Stimulated activated CD4-positive, alpha-beta T cell treated with anti-CD3 and anti-CD28 coated beads, Interleukin-12 subunit alpha, Interleukin-12 subunit beta, amount 100 ng/mL, for 48 hours (primary cell): ENCODE measurements at regions not wholly inside any gene's neighbourhood (a gene's known extent, or its start where the extent isn't known, plus 50 kb on each side); places are given as distances from the start of the nearest gene placed in this dataset.

Experiments
- DNase-seq, 3 donors: peaks; one replicate each; pipeline ENCODE4 v3.0.0-alpha.2; 2020; ENCODE audit warnings: low read depth in 2 of 3, low spot score in 1 of 3

- DNase-seq = no peak
Observed at GRCh38 chr2:153106802-153107477, 371.6 kb downstream of the RPRM start.

- DNase-seq = no peak
Observed at GRCh38 chr2:153105829-153106578, 372.6 kb downstream of the RPRM start.

GRCh38 chr2:153101187-153101586 lies 377.4 kb downstream of the RPRM start:
- DNase-seq = no peak

GRCh38 chr2:153100151-153100550 lies 378.4 kb downstream of the RPRM start:
- no peak for DNase-seq

- no peak for DNase-seq
Observed at GRCh38 chr2:153098073-153098472, 379.7 kb downstream of the ARL6IP6 start.

- no peak for DNase-seq
Observed at GRCh38 chr2:153096272-153096671, 377.9 kb downstream of the ARL6IP6 start.

- no peak for DNase-seq
Observed at GRCh38 chr2:153091344-153091743, 372.9 kb downstream of the ARL6IP6 start.

- DNase-seq = no peak
Observed at GRCh38 chr2:153079315-153079714, 360.9 kb downstream of the ARL6IP6 start.

- DNase-seq = no peak
Observed at GRCh38 chr2:153077311-153077710, 358.9 kb downstream of the ARL6IP6 start.

GRCh38 chr2:153074207-153074606 lies 355.8 kb downstream of the ARL6IP6 start:
- DNase-seq = no peak

- no peak for DNase-seq
Observed at GRCh38 chr2:153072813-153073212, 354.4 kb downstream of the ARL6IP6 start.

- no peak for DNase-seq
Observed at GRCh38 chr2:153072077-153072476, 353.7 kb downstream of the ARL6IP6 start.

GRCh38 chr2:153071090-153071489 lies 352.7 kb downstream of the ARL6IP6 start:
- DNase-seq = no peak

- DNase-seq = no peak
Observed at GRCh38 chr2:153068915-153069314, 350.5 kb downstream of the ARL6IP6 start.

GRCh38 chr2:153068052-153068451 lies 349.6 kb downstream of the ARL6IP6 start:
- DNase-seq = no peak

GRCh38 chr2:153059338-153060052 lies 341.1 kb downstream of the ARL6IP6 start:
- DNase-seq = no peak

GRCh38 chr2:153057743-153058142 lies 339.3 kb downstream of the ARL6IP6 start:
- DNase-seq = no peak

GRCh38 chr2:153055182-153055581 lies 336.8 kb downstream of the ARL6IP6 start:
- DNase-seq = no peak

GRCh38 chr2:153052807-153053559 lies 334.6 kb downstream of the ARL6IP6 start:
- DNase-seq = no peak

- DNase-seq = no peak
Observed at GRCh38 chr2:153047220-153047619, 328.8 kb downstream of the ARL6IP6 start.

- no peak for DNase-seq
Observed at GRCh38 chr2:153043385-153043784, 325.0 kb downstream of the ARL6IP6 start.
